ENCODE measurements at regions not wholly inside any gene's neighbourhood (a gene's known extent, or its start where the extent isn't known, plus 50 kb on each side); places are given as distances from the start of the nearest gene placed in this dataset.

DNA sequence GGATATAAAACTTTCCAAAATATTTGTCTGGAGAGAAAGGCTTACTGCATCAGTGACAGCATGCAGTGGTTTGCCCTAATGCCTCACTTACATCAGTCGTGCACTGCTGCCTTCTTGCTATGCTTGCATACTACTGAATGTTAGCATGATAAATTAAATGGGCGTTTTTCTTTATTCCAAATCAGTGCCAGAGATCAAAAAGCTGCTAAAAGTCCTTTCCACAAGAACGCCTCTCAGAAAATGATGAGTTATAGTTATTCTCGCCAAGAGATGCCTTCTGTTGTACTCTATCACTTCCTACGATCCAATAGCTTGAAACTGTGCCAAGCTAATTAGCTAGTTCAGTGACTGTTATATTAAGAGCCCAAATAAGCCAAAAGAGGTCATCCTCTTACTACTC is 345.8 kb upstream of the ROBO2 start:
- no peak overlapping the region for H3K4me3 ChIP-seq (ENCODE audit: low read depth, low read length)
- DNase-seq (ENCODE audit: low read depth, low spot score) = no peak
- in situ Hi-C loops (cut with HindIII; ENCODE audit: low sequenced_read_pairs) = no loop called here
- TF ChIP-seq, protein P1, sequence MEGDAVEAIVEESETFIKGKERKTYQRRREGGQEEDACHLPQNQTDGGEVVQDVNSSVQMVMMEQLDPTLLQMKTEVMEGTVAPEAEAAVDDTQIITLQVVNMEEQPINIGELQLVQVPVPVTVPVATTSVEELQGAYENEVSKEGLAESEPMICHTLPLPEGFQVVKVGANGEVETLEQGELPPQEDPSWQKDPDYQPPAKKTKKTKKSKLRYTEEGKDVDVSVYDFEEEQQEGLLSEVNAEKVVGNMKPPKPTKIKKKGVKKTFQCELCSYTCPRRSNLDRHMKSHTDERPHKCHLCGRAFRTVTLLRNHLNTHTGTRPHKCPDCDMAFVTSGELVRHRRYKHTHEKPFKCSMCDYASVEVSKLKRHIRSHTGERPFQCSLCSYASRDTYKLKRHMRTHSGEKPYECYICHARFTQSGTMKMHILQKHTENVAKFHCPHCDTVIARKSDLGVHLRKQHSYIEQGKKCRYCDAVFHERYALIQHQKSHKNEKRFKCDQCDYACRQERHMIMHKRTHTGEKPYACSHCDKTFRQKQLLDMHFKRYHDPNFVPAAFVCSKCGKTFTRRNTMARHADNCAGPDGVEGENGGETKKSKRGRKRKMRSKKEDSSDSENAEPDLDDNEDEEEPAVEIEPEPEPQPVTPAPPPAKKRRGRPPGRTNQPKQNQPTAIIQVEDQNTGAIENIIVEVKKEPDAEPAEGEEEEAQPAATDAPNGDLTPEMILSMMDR (IDR thresholded peaks at IDR 0.05; ENCODE audit: low read depth, low read length) = no peak

DNA sequence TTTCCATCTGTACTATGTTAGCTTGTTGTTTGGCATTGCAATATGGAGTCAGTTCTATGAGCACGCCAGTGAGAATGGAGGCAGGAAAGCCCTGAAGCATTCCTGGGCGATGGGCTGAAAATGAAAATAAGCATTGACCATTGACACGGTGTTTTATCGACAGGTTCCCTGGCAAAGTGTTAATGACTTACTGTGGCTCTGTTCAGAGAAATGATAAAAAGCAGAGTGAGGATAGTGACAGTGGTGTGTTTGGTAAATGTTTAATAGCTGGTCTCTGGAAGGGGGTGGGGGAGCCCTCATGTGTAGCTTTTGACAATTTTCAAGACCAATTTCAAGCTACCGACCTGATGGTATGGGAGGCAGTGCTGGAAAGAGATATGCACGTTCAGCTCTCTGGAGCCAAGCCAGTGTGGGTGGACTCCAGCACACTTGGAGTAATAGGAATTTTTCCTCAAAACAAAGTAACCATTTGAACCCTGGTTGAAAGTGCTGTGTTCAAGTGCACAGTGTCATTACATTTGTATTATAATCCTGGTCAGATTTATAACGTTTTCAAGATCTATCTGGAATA is 341.7 kb upstream of the ROBO2 start:
- no peak for DNase-seq (ENCODE audit: low read depth, low spot score)
- H3K4me3 ChIP-seq (ENCODE audit: low read depth, low read length) = no peak overlapping the region
- in situ Hi-C loops (cut with HindIII; ENCODE audit: low sequenced_read_pairs) = no loop called here
- TF ChIP-seq, protein P1 (IDR thresholded peaks at IDR 0.05; ENCODE audit: low read depth, low read length) = no peak

DNA sequence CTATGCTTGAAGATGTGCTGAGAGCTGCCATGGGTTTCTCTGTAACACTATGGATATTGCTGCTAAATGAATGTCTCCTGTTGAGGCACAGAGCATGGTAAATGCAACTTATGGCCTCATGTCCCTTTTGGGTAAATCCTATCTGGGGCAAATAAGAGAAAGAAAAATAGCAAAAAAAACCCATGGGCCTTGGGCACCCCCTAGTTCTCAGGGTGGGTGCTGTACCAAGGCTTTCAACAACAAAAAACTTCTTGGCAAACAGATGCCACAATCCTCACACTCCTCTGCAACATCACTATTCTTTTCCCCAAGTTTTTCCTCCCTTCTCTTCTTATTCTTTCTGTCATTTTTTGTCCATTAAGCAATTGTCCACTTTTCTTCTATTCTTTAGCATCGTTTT is 340.1 kb upstream of the ROBO2 start:
- TF ChIP-seq, protein P1 (IDR thresholded peaks at IDR 0.05; ENCODE audit: low read depth, low read length) = no peak
- in situ Hi-C loops (cut with HindIII; ENCODE audit: low sequenced_read_pairs) = no loop called here
- DNase-seq (ENCODE audit: low read depth, low spot score) = no peak
- H3K4me3 ChIP-seq (ENCODE audit: low read depth, low read length) = no peak overlapping the region

DNA sequence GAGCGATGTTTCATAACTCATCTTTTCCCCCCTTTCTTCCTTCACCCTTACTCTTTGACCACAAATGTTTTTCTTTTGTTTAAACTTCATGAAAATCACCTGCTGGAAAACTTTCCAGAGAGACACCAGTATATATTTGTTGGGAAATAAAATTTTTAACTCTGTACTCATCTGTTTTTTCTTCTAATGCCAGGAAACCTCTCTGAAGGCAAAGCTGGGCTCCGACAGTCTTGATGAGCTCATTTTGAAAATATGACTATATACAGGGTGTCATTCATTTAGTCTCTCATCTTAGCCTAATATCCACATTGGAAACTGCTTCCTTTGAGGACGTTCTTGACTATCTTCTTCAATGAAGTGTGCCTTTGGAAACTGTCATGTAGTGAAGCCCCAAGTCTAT is 339.6 kb upstream of the ROBO2 start:
- in situ Hi-C loops (cut with HindIII; ENCODE audit: low sequenced_read_pairs) = no loop called here
- TF ChIP-seq, protein P1 (IDR thresholded peaks at IDR 0.05; ENCODE audit: low read depth, low read length) = no peak
- H3K4me3 ChIP-seq (ENCODE audit: low read depth, low read length) = no peak overlapping the region
- no peak for DNase-seq (ENCODE audit: low read depth, low spot score)

DNA sequence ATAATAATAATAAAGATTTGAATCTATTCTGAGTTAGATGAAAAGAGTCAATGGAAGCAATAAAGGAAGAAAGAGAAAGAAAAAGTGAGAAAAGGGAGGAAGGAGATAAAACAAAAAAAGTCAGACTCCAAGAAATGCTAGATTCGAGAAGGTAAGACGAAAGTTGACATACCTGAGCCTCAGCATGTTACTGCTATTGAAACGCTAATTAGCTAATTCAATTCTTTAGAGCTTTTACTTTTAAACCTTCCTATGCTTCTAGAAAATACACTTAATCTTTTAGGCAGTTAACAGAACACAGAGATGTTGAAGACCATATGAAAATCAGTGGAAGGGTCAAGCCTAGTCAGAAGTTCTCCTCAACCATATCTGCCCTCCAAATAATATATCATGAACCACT is 337.2 kb upstream of the ROBO2 start:
- in situ Hi-C loops (cut with HindIII; ENCODE audit: low sequenced_read_pairs) = no loop called here

DNA sequence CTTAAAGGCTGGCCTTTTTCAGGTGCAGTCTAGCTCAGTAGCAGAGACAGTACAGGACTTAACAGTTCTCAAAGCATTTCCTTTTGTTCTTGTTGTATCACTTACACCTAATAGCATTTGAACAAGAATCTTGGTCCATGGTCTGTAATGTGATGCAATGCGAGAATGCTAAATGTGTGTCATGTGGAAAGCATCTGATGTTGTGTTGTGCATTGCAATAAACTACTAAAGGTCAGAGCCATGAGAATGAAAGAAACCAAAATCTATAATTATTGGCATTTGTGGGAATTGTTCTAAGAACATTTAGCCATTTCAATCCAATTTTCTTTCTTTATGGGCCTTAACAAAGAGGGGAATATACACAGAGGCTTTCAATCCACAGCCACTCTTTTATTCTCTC is 324.5 kb upstream of the ROBO2 start:
- TF ChIP-seq, protein P1 (IDR thresholded peaks at IDR 0.05; ENCODE audit: low read depth, low read length) = no peak

More for the DNA sequence above, 337.2 kb upstream of the ROBO2 start:
- H3K4me3 ChIP-seq (ENCODE audit: low read depth, low read length) = no peak overlapping the region
- TF ChIP-seq, protein P1 (IDR thresholded peaks at IDR 0.05; ENCODE audit: low read depth, low read length) = no peak
- DNase-seq (ENCODE audit: low read depth, low spot score) = no peak

DNA sequence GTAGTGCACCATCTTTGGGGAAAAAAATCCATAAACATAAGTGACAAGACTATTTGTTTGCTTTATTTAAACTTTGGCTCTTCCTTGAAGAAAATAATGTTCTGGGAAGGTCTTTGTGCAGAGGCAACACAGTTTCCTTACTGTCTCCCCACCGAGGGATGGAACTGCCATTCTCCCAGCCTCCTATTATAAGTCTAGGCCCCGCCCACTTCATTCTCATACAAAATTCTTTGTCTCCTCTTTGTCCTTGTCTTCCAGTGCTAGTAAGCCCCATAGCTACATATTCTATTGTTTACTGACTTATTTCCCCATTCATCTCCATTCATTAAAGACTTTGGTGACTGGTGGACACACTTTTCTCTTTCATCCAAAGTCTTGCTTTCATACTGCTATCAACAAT is 316.5 kb upstream of the ROBO2 start:
- TF ChIP-seq, protein P1 (IDR thresholded peaks at IDR 0.05; ENCODE audit: low read depth, low read length) = no peak
- H3K4me3 ChIP-seq (ENCODE audit: low read depth, low read length) = no peak overlapping the region
- in situ Hi-C loops (cut with HindIII; ENCODE audit: low sequenced_read_pairs) = no loop called here
- no peak for DNase-seq (ENCODE audit: low read depth, low spot score)

More for the DNA sequence above, 324.5 kb upstream of the ROBO2 start:
- in situ Hi-C loops (cut with HindIII; ENCODE audit: low sequenced_read_pairs) = no loop called here
- DNase-seq (ENCODE audit: low read depth, low spot score) = no peak
- H3K4me3 ChIP-seq (ENCODE audit: low read depth, low read length) = no peak overlapping the region
